Middle frontal gyrus (tissue), 1 donor: ENCODE measurements at regions not wholly inside any gene's neighbourhood (a gene's known extent, or its start where the extent isn't known, plus 50 kb on each side); places are given as distances from the start of the nearest gene placed in this dataset.
"Not testable (repeated sequence)": the region's sequence is repeated elsewhere in the genome, so short reads cannot be mapped to it uniquely, and the experiment has no call there.

Experiments
- DNase-seq: peaks from one replicate; pipeline ENCODE4 v3.0.0-alpha.2; 2015; ENCODE audit warnings: low spot score; ENCODE audit errors: extremely low spot score

GRCh38 chr6:142633317-142633716, 311.7 kb downstream of the HIVEP2 start:
- DNase-seq, result no peak

DNA sequence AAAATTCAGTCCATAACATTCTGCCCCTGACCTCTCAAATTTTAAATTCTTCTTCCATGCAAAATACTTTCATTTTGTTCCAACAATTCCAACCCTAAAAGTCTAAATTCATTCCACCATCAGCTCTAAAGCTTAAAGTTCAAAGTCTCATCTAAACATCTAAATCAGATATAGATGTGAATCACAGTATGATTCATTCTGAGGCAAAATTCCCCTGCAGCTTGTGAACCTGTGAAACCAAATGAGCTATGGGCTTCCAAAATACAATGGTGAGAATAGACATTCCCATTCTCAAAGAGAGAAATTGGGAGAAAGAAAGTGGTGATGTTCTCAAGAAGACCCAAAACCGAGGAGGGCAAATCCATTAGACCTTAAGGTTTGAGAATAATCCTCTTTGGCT, 309.8 kb downstream of the HIVEP2 start:
- no peak for DNase-seq

DNA sequence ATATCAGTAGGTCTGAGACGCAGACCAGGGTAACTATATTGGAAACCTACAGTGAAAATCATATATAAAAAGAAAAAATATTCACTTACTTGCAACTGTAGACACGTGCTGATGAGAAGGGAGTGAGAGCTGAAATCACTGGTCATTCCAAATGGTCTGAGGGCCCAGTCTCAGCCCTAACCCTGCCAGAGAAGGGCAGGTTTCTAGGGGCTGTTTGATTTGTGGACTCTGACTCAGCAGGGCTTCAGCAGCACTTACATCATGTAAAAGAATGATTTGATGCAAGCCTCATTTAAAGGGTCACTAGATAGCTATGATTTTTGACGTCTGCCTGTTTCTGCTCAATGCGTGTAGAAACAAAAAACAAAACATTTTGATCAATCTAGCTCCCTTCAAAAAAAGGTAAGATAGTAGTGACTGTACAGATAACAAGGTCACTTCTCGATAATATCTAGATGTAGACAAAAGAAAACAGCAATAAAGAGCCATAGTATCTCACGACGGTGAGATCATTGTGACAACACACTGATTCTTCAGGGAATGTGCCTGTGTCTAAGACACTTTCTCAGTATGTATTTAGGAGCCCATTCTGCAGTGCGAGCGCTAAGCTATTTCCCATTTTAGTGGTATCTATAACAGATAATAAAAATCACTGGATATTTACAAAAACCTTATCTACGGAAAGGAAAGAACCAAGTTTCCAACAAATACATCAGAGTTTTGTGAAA, 307.2 kb downstream of the HIVEP2 start:
- no peak for DNase-seq

DNA sequence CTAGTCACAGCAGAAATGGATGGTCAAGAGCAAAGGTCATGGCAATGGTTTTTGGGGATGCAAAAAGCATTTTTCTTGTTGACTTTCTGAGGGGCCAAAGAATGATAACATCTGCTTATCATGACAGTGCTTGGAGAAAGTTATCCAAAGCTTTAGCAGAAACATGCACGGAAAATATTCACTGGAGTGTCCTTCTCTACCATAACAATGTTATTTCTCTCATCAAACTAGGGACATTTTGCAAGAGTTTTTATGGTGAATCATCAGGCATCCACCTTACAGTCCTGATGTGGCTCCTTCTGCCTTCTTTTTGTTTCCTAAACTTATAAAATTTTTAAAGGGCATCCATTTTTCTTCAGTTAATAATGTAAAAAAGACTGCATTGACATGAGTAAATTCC, 302.3 kb downstream of the HIVEP2 start:
- DNase-seq, result no peak

DNA sequence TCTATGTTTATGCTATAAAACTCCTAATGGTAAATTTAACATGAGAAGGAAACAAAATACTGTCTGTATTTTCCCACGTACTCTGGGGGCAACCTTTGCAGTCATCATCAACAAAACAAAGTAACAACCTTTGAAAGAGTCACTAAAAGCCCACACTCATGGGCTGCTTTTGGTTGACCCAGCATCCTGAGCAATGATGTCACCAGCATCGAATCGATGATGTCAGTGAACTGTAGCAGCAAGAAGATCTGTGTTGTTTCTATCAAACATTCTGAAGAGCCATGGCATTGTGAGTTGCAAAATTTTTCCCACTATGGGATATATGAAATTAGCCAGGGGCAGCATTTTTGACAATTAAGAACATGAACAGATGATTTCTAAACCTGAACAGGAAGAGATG, 300.1 kb downstream of the HIVEP2 start:
- no peak for DNase-seq

GRCh38 chr6:142645663-142646062, 299.3 kb downstream of the HIVEP2 start:
- DNase-seq, result no peak

GRCh38 chr6:142647449-142648035, 297.4 kb downstream of the HIVEP2 start:
- no peak for DNase-seq

GRCh38 chr6:142648036-142648451, 296.9 kb downstream of the HIVEP2 start:
- no peak for DNase-seq

GRCh38 chr6:142648526-142648925, 296.4 kb downstream of the HIVEP2 start:
- DNase-seq, result no peak

DNA sequence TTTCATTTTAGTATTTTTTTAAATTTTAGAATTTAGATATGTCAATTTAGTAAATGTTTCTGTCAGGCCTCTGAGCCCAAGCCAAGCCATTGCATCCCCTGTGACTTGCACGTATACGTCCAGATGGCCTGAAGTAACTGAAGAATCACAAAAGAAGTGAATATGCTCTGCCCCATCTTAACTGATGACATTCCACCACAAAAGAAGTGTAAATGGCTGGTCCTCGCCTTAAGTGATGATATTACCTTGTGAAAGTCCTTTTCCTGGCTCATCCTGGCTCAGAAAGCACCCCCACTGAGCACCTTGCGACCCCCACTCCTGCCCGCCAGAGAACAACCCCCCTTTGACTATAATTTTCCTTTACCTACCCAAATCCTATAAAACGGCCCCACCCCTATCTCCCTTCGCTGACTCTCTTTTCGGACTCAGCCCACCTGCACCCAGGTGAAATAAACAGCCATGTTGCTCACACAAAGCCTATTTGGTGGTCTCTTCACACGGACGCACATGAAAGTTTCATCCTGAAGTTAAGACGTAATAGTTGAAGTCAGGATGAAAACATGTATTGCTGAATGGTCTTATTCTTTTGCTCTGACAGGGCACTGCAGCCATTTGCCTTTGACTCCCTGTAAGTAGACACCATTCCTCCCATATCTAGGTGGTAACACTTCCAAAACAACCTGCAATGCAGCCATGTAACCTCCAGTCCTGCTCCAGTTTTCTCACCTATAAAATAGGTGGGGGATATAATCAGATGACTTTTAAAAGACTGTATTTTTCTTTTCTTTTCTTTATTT, 295.3 kb downstream of the HIVEP2 start:
- not testable (repeated sequence) for DNase-seq

DNA sequence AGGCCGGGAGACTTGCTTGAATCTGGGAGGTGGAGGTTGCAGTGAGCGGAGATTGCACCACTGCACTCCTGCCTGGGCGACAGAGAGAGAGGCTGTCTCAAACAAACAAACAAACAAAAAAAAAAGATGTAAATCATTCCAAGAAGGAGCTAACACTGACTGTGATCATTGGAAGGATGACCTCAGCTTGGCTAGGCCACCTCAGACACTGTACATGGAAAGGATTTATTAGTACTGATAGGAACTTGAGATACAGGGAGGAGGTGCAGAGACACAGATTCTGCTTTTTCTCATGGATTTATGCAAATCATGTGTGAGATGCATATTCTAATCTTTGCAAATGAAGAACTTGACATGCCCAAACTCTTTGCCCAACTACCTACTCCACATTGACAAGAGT, 293.6 kb downstream of the HIVEP2 start:
- no peak for DNase-seq

- DNase-seq, result no peak
These were observed 291.1 kb downstream of the HIVEP2 start for GRCh38 chr6:142653710-142654420.

DNA sequence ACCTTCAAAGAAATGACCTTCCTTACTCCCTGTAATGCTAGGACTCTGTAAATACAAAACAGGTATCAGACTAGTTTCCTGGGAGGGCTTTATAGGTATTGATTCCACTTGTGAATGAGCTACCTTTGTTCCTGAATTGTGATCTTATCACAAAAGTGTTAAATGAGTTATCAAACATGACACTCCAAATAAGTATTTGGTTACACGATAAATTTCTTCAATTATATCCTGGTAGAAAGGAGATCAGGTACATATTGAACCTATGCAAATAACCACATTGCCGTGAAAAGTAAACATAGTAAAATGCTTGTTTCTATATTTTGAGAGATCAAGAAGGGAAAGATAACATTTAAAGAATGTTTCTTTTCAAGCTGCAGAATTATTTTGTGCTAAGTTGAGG, 285.3 kb downstream of the HIVEP2 start:
- no peak for DNase-seq

- DNase-seq, result no peak
These were observed 279.6 kb downstream of the HIVEP2 start for GRCh38 chr6:142665393-142665792.

GRCh38 chr6:142666599-142667185, 278.3 kb downstream of the HIVEP2 start:
- no peak for DNase-seq

DNA sequence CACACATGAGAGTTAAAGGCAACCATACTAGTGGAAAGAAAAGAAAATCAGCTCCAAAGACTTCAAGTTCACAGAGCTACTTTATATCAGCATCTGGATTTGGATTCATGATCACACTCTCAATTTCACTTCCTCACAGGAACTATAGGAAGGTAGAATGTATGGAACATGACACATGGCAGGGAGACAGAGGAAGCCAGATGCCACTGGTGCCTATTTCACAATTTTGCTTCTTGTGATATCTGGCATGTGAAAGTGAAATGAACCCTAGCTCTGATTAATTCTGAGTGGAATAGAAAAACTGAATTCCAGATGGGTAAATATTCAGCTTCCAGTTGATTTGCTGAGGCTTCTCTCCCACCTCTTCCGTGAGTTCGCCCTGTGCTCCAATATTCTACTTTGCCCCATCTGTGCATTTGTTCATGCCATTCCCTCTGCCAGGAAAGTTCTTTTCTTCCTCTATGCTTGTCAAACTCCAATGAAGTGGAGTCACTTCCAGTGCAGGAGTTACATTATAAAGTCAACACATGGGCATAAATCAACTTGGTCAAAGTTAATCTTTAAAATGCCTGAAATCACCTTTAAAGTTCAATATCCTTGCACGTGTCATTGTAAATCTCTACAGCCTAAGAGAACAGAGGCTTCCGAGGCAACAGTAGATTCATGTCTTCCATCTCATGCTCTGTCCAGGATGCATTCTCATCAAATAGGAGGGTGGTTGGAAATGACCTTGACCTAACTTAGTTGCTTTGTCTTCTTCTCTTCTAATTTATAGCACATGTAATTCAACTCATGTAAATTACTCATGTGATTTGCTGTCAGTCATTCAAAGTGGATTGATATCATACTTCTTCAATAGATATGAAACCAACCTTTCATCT, 275.3 kb downstream of the HIVEP2 start:
- no peak for DNase-seq

DNA sequence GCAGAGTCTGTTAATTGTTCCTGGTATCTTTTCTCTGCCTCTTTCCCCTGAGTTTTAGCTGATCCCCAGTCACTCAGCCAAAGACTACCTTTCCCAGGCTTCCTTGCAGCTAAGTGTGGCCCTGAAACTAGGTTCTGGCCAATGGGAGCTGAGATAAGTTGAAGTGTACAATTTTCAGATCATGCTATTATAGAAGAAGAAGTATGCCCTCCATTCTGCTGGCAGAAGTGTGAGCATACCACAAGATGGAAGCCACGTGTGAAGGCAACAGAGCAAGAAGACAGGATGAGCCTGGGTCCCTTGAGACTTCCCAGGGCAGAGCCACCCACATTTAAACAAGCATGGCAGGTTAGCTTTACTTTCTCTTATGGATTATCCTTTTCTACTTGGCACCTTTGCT, 273.2 kb downstream of the HIVEP2 start:
- no peak for DNase-seq

DNA sequence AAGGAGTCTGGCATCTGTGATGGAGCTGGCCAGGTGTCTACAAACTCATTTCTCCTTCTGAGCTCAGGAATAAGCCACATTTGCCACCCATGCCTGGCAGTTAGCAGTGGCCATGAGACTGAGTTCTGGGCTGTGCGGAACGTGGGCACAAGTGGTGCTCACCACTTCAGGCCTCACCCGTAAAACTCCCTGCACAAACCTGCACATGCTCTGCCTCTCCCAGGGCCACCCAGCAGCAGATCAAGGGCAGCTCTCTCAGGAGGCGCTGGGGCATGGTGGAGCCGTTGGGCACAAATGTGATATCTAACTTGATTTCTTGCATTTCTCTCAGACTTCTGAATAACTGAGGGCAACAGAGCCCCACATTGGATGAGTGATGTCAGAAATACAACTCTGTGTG, 269.5 kb downstream of the HIVEP2 start:
- no peak for DNase-seq

GRCh38 chr6:142676027-142676443, 268.9 kb downstream of the HIVEP2 start:
- no peak for DNase-seq

- no peak for DNase-seq
These were observed 268.3 kb downstream of the HIVEP2 start for GRCh38 chr6:142676647-142677192.
